Activated naive CD8-positive, alpha-beta T cell treated with anti-CD3 and anti-CD28 coated beads, Interleukin-2, amount 50 U/mL, for 16 hours (primary cell): ENCODE measurements at regions not wholly inside any gene's neighbourhood (a gene's known extent, or its start where the extent isn't known, plus 50 kb on each side); places are given as distances from the start of the nearest gene placed in this dataset.

Source experiments
- DNase-seq: peaks from one replicate; pipeline ENCODE4 v3.0.0-alpha.2; 2020; ENCODE audit warnings: low read depth, low spot score

DNA sequence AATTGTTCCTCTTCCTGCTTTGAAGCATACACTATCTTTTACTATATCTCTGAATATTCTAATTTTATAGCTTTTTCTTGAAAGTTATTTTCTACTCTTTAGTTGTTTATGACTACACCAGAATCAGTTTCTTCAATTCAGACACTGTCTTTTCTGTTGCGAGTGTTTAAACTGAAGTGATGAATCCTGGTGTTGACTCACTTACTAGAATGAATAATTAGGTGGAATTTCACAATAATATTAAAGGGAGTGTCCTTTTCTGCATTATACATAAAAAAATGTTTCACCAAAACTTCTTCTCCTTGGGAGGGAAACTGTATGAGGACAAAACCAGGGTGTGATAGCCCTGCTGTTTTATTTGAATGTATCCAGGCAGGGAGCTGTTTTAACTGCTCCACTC lies 1383.1 kb downstream of the C4orf33 start:
- DNase-seq, result no peak

DNA sequence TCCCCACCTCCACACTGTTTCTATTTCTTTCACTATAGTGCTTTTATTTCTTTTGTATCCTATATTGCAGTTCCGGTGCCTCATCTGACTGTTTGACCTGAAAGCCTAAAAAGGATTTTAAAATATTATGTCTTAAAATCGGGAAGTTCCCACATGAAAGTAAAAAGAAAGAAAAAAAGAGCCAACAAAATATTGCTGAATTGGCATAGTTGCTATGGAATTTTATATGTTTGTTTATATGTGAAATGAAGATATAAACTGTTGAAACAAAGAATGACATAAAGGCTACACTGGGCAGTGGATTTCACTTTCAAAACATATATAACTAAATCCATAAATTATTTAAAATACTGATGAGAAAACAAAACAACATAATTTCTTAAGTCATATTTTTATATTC lies 1383.7 kb downstream of the C4orf33 start:
- no peak for DNase-seq

DNA sequence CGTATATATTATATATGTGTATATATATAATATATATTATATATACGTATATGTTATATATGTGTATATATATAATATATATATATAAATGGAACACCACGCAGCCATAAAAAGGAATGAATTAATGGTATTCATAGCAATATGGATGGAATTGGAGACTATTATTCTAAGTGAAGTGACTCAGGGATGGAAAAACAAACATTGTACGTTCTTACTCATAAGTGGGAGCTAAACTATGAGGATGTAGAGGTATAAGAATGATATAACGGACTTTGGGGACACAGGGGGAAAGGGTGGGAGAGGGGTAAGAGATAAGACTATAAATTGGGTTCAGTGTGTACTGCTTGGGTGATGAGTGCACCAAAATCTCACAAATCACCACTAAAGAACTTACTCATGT lies 1388.9 kb downstream of the C4orf33 start:
- DNase-seq, result no peak

DNA sequence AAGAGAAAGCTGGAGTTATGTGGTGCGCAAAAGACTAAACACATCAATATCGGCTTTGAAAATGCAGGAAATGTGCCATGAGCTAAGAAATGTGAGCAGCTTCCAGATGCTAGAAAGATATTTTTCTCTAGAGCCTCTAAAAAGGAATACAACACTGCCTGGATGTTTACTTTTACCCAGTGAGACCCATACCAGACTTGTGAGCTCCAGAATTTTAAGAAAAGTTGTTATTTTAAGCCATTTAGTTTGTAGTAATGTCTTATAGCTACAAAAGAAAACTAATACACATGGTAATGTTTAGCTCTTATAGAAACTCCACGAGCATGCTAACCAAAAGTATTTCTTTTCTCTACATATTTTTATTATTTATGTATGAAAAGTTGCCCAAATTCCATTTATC lies 1389.4 kb downstream of the C4orf33 start:
- no peak for DNase-seq

DNA sequence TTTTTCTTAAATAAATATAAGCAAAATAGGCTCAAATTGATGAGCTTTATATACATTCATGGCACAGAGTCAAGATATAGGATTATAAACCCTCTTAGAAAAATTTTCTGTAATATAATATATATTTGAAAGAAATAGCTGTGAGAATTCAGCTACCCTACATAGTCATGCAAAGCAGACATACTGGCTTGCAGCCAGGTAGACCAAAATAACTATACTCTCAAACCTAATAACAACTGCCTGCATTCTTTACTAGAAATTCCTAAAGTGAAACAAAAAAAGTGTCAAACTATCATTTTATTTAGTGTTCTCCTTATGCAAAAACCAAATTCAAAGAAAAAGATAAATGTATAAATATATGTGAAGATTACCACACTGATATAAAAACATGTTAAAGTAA lies 1390.2 kb downstream of the C4orf33 start:
- no peak for DNase-seq

DNA sequence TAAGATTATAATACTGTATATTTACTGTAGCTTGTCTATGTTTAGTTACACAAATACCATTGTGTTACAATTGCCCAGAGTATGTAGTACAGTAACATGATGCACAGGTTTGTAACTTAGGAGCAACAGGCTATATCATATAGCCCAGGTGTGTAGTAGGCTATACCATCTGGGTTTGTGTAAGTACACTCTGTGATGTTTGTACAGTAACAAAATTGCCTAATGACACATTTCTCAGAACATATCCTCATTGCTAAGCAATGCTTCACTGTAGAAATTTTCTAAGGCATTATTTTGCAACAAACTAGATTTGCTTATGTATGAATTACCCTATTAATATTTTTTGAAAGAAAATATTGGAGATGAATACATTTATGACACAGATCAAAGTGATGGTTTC lies 1390.9 kb downstream of the C4orf33 start:
- DNase-seq, result no peak

DNA sequence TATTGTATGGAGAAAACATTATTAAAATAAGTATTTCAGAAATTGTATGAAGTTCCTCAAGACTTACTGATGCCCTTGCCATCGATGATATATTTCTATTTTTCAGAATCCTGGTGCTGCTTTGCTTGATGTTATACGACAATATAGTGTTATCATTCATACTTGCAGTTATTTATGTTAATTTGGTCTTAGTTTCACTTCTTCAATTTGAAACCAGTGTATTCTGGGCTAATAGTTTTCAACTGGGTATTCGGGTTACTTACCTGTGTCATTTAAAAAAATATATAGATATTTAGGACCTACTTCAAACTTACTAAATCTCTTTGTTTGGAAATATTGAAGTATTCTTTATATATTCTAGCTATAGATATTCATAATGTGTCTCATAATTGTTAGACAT lies 1414.7 kb downstream of the C4orf33 start:
- no peak for DNase-seq

DNA sequence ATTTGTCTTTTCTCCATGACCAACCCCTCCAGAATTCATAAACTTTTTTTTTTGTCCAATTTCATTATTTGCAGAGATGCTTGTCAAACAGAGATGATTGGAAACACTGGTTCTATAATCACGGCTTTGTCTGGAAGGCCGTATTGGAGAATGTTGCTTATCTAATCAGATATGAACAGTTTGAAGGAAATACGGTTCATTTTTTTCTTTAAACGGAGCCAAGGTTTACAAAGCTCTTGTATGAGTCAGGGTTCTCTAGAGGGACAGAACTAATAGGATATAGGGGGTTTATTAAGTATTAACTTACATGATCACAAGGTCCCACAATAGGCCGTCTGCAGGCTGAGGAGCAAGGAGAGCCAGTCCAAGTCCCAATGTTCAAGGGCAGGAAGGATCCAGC lies 1415.8 kb downstream of the C4orf33 start:
- DNase-seq, result no peak

DNA sequence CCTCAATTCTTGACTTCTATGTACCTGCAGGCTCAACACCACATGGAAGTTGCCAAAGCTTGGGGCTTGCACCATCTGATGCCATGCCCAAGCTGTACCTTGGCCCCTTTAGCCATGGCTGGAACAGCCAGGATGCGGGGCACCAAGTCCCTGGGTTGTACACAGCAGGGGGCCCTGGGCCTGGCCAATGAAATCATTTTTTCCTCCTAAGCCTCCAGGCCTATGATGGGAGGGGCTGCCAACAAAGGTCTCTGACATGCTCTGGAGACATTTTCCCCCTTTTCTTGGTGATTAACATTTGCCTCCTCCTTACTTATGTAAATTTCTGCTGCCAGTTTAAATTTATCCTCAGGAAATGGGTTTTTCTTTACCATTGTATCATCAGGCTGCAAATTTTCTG lies 1428.1 kb downstream of the C4orf33 start:
- DNase-seq, result no peak

DNA sequence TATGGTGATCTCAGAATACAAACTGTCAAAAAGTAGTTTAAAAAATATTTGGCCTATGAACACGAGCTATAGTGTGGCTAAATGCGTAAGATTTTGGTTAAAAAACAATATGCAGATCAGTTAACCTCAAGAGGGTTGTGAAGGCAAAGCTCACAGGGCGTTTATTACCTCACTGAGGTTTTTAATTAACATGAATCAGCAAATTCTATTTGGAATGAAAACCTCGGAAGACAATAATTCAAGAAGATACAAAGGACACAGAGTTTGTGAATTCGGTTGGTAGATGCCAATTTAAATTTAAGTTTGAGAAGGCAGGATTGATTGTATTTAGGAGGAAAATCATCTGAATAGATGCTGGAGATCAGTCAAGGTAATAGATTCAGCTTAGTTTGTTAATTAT lies 1434.6 kb downstream of the C4orf33 start:
- DNase-seq, result no peak

DNA sequence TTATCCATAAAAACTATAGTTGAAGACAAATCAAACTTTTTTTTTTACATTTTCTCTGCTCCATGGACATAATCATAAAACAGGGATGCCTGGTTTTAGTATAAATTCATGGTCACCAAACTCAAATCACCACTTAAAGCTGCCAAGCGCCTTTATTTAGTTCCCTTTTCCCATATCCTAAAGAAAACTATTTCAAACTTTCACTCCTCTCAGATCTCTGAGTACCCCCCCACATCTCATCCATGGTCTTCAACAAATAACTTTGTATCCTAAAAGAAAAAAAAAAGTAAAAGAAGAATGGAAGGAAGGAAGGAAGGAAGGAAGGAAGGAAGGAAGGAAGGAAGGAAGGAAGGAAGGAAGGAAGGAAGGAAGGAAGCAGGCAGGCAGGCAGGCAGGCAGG lies 1438.7 kb downstream of the C4orf33 start:
- no peak for DNase-seq

DNA sequence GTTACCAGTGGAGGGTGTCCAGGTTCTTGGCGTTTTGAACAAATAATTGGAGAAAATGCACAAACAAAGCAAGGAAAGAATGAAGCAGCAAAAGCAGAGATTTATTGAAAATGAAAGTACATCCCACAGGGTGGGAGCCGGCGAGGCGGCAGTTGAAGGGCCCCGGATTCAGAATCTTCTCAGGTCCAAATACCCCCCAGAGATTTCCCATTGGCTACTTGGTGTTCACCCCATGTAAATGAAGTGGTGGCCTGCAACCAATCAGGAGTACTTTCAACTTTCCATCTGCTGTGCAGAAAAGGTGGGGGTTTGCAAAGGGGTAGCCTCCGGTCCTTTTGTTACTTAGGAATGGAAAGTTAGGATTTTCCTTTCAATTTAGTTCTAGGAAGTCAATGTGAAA lies 1447.0 kb downstream of the C4orf33 start:
- DNase-seq, result no peak

DNA sequence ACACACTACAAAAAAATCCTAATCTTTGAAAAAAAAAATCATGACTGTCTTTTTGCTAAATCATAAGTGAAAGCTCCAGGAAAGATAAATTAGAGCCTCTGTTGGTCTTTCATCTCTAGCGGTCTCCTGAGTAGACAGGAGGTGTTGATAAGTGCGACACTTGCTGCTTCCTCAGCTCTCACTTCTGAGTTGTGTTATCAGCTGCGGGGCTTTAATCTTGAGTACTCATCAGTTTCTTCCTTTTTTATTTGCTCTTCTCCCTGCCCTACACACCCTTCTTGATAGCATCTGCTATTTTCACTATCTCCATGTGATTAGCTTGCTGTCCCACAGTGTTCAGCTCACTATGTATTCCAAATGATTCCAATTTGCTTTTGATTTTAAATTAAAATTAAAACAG lies 1449.2 kb downstream of the C4orf33 start:
- DNase-seq, result no peak

DNA sequence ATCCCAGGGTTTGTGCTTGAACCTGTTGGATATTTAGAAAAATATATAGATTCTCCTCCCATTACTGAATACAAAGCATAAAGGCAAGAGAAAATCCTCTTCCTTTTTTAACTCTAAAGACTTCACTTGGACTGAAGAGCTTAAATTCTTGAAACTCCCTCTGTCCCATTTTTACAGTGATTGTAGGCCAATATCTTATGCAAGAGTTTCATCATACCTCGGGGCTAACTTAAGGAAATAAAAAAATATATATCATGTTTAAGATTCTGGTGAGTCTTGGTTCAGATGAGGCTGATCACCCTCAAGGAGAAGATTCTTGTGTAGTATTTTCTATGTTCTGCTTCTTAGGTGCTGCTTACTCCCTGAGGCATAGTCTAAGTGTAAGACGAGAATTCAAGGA lies 1449.6 kb downstream of the C4orf33 start:
- DNase-seq, result no peak

DNA sequence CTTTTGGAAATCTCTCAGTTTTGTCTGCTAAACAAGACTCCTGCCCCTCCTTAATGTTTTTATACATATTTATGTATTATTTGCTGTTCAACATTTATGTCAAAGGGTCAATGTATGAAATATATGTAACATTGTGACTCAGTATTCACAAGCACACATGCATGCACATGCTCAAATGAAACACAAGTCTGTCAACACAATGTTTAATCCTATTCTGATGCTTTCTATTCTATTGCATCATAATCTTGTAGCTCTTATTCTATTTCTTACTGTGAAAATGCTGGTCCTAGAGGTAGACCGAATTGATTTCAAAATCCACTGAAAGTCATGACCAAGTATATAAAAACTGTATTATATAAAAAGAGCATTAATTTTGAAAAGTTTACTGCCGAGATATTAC lies 1463.3 kb downstream of the C4orf33 start:
- DNase-seq, result no peak

DNA sequence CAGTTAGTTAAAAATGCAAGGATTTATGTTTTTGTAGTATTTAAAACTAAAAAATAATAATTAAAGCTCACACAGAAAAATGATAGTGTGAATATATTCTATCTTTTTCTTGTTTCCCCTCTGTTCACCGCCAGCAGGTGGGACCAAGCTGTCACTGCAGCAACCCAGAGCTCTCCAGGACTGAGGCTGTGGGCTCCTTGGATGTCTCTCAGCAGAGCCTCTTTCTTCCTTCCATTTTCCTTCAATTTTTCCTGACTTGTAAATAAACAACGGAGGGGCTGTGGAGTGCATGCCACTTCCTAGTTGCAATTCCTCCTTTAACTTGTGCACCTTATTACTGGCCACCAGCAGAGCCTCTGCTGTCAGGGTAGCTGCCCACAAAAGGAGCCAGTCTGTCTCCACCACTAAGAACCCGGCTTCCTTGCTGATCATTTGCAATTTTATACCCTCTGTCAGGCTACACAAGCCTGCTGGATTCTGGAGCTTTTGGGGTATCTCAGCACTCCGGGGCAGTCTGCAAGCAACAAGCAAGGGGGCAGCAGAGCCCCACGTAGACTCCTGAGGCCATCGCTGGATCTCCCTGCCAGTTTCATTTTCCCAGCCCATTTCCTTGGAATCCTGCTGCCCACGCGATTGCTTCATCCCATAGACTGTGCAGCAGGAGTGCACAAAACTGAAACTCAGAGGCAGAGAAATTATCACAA lies 1467.4 kb downstream of the C4orf33 start:
- DNase-seq, result no peak

DNA sequence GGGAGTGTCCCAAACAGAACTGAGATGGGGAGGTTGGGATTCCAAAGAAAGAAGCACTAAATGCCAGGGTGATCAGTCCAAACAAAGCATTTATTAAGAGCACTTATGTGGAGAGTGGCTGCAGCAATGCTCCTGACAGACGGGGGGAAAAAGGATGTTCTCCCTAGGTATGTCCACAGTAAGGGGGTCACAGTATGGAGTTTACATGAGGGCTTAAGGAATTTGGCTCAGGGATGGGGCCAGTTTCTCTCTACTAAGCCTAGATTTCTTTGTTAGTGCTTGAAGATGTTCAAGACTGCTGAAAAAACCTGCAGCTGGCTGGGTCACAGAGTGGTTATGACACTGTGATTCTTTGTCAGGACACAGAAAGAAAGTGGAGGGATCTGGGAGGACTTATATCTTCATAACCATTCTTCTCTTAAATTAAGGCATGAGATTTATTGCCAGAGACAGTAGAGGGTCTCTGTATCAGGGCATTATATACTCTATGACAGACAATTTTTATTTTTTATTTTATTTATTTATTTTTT lies 1468.0 kb downstream of the C4orf33 start:
- DNase-seq, result no peak

DNA sequence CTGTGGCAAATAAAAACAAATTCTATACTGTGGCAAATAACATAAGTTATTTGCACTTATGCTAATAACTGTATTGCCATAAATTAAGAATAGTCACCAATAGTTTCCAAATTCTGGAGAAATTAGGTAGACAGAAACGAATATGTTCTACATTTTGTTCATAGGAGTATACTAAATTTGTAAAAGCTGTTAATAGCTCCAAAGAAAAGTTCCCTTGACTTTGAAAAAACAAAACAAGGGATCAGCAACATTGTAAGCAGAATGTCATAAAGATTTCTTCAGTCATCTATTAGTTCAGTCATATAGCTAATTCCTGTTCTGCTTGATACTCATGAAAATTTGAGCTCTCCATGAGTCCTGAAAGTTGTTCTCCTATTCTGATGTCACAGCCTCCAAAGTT lies 1472.8 kb downstream of the C4orf33 start:
- DNase-seq, result no peak

DNA sequence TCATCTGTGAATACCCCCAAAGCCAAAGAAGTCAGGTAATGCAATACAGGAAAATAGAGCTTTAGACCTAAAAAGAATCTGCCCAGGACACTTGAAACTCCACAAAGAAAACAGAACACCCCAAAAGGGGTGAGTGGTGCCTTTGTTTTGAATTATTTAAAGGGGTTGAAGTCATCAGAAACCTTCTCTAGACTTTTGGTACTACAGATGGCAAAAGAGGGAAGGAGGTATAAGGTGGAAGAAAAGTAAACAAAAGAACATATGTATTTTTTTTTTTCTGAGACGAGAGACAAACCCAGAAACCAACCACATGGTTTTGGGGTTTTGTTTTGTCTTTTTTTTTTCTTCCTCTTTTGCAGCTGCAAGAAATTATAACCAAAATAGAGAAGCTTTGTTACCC lies 1477.8 kb downstream of the C4orf33 start:
- no peak for DNase-seq

DNA sequence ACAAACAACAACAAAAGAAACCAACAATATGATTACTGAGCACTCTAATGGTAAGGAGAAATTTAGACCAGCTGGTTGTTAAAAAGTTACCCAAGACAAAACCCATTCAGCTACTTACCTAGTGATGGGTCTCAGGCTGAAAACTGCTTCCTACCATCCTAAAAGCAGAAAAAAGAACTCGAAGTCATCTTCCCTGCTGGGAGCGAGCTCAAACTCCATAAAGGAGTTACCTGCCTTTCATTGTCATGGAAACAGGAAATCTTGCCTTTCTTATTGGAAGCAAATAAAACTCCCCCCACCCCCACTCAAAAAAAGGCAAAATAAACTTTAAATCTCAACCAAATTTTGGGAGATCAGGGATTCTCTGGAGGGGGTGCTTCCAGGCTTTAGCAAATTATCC lies 1478.3 kb downstream of the C4orf33 start:
- DNase-seq, result no peak

DNA sequence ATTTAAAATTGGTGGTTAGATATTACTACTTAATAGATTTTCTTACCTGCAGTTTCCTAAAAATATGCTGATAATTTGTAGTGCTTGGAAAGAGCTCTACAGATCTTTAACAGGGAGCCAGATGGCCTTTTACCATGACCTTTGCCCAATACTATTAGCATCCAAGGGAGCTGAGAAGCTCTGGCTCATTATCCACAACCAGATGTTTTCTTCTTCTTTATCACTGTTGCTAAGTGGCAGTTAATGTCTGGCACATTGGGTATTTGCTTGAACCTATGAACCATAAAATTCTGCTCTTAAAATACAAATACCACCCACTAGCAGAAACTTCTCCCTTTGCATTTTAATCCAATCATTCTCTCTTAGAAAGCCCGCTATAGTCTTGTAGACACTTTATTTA lies 1480.3 kb downstream of the C4orf33 start:
- no peak for DNase-seq

DNA sequence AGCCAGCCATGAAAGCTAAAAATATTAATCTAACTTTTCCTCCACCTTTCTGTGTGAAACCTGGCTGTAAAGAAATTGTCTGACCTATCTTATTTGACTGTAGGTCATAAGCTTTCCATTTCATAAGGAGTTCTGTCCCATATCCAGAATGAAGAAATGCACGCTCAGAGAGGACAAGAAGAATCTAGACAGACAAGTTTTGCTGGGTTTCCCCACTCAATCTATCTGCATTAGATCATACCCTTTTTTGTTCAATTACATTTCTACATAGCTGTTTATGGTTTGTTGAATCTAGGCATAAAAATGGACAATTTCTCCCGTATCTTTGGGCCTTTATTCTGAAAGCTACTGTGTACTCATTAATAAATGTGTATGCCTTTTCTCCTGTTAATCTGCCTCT lies 1495.1 kb downstream of the C4orf33 start:
- DNase-seq, result no peak

DNA sequence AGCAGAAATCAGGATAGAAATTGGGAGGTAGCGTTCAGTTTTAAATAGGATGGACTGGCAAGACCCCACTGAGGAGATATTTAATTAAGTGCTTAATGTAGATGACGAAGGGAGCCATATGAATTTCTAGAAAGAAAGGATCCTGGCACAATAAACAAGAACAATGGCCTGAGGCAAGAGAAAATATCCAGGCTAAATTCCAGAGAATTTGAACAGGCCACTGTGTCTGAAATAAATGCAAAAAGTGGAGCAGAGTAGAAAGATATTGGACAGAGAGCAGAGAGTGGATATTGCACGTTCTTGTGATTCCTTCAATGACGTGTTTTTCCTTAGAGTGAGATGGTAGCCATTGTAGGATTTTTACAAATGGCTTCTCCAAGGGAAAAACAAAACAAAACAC lies 1504.8 kb downstream of the C4orf33 start:
- DNase-seq, result no peak

DNA sequence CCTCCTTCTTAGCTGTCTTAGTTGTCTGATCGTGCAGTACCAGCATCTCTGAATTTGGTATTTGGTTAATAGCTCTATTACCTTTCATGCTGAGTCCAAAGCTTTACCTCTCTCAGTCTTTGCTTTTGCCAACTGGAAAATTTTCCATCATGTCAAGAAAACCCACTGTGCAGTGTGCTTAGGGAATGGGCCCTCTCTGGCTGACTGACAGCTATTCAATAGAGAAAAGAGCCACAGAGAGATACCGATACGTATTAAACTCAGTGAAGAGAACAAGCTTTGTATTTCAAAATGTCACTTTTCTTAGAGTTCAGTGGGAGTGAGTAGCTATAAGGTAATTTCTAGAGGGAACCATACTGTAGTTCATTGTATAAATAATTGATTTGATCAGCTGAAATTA lies 1507.1 kb downstream of the C4orf33 start:
- no peak for DNase-seq
